GM19239 (cell line): ENCODE measurements at regions not wholly inside any gene's neighbourhood (a gene's known extent, or its start where the extent isn't known, plus 50 kb on each side); places are given as distances from the start of the nearest gene placed in this dataset.

ENCODE experiments used
- DNase-seq: peaks from one replicate; pipeline ENCODE4 v3.0.0; 2011; ENCODE audit warnings: low spot score; ENCODE audit not compliant: insufficient read length
- FAIRE-seq: peaks from 2 replicates; lab custom pipeline; 2011; peaks lifted over from hg19 to GRCh38; lab: Jason Lieb, UNC

DNA sequence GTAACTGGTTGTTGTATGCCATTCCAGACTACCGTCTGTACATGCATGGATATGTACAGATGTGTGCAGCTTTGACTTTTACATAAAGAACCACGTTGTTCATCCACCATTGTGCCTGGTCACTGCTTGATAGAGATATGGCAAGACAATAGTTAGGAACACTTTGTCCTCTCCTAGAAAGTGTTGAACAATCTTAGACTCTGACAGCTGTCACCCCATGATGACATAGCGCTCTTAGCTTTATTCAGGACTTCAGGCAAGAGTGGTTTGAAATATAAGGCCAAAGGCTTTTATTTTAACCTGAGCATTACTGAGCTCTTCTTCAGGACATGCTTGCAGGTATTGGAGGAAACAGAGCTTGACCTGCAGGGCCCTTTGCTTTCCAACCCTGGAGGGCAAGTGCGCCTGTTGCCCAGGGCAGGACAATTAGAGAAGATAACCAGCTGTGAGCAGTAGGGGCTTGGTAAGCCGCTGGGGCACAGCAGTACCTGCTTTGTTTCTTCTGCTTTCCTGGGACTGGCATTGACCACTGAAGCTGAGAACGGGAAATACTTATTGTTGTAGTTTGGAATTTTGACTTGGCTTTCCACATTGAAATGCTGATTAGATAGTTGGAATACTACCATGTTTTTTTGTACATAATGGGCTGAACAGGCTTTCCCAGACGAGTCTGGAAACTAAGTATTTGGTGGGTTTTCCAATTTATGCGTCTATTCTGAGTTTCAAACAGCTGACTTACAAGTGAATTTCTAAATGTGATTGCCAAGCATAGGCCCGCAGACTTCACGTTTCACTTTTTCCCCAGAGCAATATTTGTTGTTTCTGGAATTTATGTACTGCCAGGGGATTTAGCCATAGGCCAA, 51.1 kb downstream of the GARRE1 start:
- no peak for FAIRE-seq
- no peak for DNase-seq

DNA sequence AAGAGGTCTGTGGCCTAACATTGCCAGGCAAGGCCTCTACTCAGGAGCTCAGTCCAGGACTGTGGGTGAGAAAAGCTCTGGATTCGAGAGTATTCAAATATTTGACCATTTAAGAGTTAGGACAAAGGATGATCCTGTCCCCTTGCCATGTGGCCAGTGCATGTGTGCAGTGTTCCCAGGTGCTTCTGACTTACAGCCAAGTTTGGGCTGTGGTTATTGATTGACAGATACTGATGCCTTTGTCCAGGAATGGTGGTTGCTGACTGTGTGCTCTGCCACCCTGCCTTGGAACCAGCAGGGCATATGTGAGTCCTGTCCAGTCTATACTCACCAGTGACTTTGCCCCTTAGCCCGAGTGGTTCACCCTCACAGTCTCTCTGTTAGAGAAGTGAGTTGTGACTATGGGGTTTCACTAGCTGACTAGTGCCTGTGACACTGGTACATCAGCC, 51.9 kb downstream of the GARRE1 start:
- FAIRE-seq: no peak
- DNase-seq: no peak

DNA sequence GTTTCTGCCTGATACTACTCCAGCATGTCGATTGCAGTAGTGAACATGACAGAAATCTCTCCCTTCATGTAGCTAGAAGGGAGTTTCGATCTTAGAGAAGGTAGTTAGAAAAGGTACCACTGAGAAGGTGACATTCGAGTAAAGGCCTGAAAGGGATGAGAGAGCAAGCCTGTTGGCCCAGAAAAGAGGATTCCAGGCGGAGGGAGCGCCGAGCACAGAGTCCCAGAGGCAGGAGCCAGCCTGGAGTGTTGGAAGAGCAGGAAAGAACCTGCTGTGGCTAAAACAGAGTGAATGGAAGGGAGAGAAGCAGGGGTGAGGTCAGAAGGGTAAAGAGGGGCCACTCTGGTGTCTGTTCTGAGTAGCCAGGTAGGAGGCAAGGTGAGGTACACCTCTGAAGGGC, 52.5 kb downstream of the GARRE1 start:
- FAIRE-seq: no peak

DNA sequence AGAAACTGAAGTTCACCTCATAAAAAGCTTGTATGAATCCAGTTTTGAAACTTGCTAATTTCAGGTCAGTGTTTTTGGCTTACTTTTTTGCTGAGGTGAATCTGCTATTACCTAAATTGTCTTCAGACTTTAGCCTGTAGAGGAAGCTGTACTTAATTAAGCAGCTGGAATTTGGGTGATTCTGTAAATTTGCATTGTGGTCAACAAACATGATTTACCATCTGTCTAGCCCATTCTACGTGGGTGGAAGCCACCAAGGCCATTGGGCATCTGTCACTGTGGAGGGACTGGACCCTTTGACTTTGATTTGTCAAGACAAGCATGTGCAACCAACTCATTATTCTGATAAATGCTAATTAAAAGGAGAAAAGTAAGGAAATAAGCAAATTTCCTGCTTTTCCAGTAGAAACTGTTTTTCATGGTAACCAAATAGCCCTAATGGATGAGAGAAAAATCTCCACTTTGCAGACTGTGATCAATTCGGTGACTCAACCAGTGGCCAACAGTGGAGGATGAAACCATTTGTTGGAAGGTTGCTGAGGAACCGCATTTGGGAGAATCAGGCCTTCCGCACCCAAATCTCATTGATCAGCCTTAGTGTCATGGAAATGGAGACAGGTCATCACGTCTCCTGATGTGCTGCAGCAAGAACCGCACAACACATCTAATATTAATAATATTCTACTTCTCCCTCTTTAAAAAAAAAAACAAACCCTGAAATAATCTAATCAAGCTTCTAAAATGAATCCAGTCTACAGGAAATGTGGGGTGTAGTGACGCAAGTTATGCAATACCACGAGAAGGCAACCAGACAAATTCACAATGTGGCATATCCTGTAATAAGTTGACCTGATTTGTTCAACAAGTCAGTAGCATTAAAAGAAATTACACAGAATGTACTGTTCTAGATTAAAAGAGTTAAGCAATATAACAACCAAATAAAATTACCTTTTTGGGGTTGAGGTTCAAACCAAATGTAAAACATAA, 54.3 kb downstream of the GARRE1 start:
- FAIRE-seq (peak; percentile 56), DNase-seq (no peak)

More for the DNA sequence above, 52.5 kb downstream of the GARRE1 start:
- DNase-seq: no peak

DNA sequence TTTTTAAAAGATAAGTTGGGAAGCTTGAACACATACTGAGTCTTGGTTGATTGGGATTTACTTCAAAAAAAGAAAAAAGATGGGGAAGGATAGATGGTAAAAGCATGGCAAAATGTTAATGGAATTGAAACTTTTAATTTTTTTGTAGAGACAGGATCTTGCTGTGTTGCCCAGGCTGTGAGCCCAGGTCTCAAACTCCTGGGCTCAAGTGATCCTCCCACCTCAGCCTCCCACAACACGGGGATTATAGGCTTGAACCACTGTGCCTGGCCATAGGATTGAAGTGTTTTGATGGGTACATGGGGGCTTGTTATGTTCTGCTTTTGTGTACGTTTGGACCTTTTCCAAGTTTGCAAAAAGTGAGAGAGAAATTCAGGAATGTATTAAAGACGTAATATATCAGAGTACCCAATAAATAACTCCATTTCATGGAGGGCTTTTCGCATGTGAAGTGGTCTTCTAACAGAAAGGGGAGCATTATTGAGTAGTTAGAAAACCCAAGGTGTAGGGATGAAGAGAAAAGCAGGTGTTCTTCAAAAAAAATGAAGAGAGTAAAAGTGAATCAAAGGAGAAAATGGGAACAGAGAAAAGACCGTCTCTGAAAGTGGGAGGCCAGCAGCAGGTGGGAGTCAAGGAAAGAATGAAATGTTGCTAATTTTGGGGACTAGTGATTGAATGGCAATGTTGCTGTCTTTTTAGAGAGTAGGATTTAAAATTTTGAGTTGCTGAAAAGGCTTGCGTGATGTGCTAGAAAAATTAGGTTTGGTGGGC, 55.2 kb downstream of the GARRE1 start:
- FAIRE-seq: no peak
- DNase-seq: no peak

DNA sequence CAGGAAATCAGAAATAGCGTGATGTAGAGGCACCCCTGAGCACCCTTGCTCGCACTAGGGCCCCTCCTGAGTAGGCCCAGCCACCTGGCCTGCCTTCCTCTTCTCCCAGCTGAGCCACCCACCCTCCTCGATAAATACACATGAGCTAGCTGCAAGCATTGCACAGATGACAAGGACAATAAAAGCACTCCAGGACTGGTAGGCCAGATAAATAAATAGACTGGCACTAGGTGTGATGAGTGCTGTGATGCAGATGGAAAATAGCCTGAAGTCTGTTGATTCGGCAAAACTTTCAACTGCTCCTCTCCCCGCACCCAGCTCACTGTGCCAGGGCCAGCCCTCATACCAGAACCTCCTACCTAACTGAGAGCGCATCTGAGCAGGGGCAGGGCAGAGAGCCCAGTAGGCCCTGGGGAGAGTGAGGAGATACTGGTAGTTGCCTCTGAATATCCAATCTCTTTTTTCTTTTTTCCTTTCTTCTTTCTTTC, 54.5 kb upstream of the GPI start:
- DNase-seq (no peak), FAIRE-seq (no peak)

DNA sequence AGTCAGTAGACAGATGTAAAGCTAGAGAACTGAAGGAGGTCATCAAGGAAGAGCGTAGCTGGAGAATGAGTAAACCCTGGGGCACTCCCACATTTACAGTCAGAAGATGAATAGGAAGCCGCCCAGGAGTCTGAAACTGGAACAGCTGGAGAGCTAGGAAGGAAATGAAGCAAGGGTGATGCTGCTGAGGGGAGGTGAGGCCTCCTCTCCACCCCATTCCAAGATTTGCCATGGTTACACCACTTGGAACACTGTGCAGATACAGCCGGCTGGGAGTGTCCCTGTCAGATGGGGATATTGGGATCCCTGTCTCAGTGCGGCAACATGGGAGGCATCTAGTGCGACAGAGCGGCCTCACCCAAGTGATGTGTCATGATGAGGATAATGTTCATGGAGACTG, 51.8 kb upstream of the GPI start:
- DNase-seq (no peak), FAIRE-seq (no peak)

DNA sequence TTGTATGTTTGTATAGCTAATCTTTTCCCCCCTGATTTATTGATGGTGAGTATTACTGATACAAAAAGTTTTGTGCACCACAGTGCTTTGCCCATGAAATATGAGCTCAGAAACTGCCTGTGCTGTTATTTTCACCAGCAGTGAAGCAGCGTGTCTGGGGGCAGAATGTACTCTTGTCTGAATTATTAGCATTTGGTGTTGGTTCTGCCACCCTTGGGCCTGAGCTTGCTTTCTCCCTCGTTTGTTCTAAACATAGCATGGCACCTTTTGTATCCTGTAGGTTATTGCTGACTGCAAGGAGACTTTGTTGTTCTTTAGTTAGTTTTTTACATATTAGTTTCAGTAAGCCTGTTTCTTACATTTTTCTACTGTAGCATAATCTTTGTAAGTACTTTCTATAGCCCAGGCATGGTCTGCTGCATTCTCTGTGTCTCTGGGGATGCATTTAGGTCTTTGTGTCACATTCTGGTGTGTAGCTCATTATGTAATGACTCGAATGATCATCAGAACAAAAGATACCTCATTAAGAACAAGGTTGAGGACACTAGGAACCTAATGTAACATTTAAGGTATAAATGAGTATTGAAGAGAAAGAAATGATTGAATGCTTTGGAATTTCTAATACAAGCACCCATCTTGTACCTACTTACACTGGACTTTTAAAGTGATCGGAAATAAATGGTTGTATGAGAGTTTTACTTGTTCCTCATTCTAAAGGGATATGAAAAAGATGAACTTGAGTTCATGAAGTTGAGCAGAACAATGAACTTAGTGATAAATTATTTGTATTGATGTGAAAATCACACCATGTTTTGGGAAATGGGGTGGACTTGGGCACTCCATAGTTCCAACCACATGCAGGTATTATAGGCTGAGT, 50.3 kb upstream of the GPI start:
- peak; percentile 26 for FAIRE-seq
- no peak for DNase-seq
